Ovary (tissue), 3 donors: ENCODE measurements at regions not wholly inside any gene's neighbourhood (a gene's known extent, or its start where the extent isn't known, plus 50 kb on each side); places are given as distances from the start of the nearest gene placed in this dataset.

Source experiments
- EP300 ChIP-seq: sonication (generic); formaldehyde crosslinking; IDR thresholded peaks from one replicate; pipeline ENCODE4 v1.6.1; 2017; ENCODE audit warnings: antibody characterized with exemption
- POLR2A ChIP-seq: fragments of 450-650 bp; IDR thresholded peaks from one replicate; pipeline ENCODE4 v1.6.1; 2017; ENCODE audit warnings: antibody characterized with exemption, mild to moderate bottlenecking, moderate library complexity
- TF ChIP-seq, protein P1 (sequence below), 3 donors: fragments of 450-650 bp in 2 of 3; fragments of 200-600 bp in 1 of 3; IDR thresholded peaks; one replicate each; pipeline versions ENCODE4 v1.5.1 to v1.8.0; 2016 to 2022; ENCODE audit warnings: antibody characterized with exemption in 3 of 3, mild to moderate bottlenecking in 1 of 3
- donor health status: DM: no; HTN: no; CAD: no.

DNA sequence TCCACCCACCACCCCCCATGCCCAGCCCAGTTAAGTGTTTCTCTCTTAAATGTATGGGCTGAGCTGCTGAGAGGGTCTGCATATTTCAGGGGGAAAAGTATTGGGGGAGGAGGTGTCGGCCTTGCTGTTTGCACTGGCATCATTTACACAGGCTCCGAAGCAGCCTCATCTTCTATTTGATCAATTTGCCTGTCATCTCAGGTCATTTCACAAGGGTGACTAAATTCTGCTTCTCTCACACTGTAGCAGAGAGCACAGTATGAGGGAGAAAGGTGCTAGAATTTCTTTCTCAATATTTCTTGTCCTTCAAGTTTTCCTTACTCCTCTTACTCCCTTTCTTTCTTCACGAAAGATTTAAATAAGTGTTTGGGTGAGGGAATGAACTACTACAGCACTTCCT lies 135.9 kb downstream of the AACS start:
- TF ChIP-seq, protein P1, sequence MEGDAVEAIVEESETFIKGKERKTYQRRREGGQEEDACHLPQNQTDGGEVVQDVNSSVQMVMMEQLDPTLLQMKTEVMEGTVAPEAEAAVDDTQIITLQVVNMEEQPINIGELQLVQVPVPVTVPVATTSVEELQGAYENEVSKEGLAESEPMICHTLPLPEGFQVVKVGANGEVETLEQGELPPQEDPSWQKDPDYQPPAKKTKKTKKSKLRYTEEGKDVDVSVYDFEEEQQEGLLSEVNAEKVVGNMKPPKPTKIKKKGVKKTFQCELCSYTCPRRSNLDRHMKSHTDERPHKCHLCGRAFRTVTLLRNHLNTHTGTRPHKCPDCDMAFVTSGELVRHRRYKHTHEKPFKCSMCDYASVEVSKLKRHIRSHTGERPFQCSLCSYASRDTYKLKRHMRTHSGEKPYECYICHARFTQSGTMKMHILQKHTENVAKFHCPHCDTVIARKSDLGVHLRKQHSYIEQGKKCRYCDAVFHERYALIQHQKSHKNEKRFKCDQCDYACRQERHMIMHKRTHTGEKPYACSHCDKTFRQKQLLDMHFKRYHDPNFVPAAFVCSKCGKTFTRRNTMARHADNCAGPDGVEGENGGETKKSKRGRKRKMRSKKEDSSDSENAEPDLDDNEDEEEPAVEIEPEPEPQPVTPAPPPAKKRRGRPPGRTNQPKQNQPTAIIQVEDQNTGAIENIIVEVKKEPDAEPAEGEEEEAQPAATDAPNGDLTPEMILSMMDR (IDR thresholded peaks at IDR 0.05) = no peak
- TF ChIP-seq EP300 (no peak), POLR2A (no peak)
